NCI-H2081 treated with DMSO at 0.1 percent for 48 hours (cell line): ENCODE measurements at regions not wholly inside any gene's neighbourhood (a gene's known extent, or its start where the extent isn't known, plus 50 kb on each side); places are given as distances from the start of the nearest gene placed in this dataset.

Source experiments
- DNase-seq: peaks from one replicate; lab custom pipeline; 2025; lab: John Stamatoyannopoulos, UW

DNA sequence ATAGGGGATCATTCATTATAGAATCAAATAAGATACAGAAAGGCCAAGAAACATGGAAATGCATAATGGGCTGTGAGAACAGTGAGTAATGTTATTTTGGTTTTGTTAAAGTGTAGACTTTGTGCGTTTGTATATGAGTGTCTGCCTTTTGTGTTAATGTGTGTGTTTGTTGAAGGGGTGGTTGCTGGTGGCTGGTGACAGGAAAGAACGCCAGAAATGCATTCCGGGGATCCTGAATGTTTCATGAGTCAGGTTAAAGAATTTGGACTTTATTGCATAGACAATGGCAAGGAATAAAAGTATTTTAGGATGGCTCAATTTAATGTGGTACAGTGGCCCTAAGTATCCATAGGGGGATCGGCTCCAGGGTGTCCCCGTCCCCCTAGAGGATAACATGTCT is 1228.9 kb downstream of the PCDH7 start:
- no peak for DNase-seq

DNA sequence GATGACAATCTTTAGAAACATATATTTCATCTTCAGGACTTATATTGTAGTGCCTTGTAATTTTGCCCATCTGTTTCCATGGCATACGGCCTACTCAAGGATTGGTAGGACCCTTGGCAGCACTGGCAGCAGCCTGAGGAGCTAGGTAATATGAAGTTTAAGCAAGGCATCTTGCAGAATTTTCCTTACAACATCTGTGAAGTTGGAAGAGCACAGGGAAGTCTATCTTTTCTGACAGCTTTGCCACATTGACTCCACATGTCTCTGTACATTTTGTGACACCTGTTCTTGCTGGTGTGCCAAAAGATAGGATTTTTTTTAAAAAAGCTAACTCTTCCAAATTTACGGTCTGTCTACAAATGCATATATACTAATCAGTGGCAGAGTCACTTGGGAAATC is 1235.2 kb downstream of the PCDH7 start:
- DNase-seq = no peak

DNA sequence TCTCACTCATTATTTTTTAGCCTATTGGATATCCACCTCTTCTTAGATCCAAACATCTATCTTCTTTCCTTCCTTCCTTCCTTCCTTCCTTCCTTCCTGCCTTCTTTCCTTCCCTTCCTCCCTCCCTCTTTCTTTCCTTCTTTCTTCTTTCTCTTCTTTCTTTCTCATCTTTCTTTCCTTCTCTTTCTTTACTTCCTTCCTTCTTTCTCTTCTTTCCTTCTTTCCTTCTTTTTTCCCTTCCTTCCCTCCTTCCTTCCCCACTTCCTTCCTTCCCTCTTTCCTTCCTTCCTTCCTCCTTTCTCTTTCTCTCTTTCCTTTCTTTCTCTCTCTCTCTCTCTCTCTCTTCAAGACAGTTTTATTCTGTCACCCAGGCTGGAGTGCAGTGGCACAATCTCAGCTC is 1239.8 kb downstream of the PCDH7 start:
- no peak for DNase-seq

DNA sequence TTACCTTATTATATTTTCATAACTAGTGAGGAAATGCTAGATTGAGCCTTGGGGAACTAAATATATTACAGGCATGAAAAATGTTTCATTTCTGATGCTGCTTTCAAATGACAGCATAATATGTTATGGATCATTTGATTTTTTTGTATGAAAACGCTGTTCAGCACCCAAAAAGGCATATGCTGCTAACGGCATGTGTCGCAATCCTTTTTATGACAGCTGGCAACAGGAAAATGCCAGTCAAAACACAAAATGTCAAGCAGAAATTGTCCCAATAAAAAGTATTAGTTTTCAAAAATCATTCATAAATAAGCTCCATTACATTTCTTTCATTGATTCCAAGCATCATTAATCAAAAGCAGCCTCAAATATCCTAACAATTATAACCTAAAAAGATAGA is 1244.5 kb downstream of the PCDH7 start:
- no peak for DNase-seq

DNA sequence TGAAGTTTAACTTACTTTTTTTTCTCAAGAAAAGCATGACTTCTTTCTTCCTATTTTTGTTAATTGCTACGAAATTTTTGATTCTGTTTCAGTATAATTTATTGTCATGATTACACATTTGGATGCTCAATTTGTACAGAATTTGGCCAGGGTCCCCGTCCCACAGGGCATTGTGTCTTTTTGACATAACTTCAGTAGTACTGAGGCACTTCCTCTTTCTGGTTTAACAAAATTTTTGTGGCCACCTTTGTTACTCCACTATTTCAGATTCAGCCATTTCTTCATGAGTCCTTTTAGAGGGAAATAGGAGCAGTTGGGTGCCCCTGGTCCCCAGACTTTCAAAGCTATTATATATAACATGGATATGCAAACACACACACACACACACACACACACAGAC is 1248.7 kb downstream of the PCDH7 start:
- no peak for DNase-seq

DNA sequence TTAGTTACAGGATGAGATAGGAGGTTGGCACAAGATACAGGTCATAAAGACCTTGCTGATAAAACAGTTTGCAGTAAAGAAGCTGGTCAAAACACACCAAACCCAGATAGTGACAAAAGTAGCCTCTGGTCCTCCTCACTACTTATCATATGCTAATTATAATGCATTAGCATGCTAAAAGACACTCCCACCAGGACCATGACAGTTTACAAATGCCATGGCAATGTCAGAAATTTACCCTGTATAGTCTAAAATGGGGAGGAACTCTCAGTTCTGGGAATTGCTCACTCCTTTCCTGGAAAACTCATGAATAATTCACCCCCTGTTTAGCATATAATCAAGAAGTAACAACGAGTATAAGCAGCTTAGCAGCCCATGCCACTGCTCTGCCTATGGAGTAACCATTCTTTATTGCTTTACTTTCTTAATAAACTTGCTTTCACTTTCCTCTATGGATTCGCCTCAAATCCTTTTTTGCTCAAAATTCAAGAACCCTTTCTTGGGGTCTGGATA is 1254.4 kb downstream of the PCDH7 start:
- no peak for DNase-seq

DNA sequence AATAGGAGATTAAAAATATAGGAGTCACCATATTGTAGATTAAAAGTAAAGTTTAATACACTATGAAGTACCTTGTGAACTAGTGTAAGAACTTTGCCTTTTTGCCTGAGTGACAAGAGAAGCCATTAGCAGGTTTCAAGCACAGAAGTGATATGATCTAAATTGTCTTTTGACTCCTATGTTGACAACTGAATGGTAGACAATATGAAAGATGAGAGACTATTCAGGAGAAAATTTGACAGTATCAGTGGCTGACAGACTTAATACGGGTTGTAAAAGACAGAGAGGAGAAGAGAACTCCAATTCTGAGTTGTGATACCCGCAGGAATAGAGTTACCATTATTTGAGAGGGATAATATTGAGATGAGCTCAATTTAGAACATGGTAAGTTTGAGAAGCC is 1259.8 kb downstream of the PCDH7 start:
- DNase-seq = no peak

DNA sequence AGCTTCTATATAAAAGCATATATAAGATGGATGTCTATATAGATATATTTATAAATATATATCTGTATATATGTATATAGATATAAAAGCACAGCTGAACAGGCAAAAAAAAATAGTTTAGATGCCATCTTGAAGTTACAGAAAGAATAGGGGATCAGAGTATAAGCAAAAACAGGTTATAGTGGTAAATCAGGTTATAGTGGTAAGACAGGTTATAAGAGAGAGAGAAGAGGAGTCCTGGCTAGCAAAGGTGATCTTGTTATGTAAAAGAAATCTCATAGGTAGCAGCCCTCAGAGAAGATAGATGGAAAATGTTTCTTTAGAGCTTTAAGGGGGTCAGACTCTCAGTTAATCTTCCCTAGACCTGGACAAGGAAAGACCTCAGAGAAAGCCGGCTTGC is 1263.1 kb downstream of the PCDH7 start:
- DNase-seq = no peak

DNA sequence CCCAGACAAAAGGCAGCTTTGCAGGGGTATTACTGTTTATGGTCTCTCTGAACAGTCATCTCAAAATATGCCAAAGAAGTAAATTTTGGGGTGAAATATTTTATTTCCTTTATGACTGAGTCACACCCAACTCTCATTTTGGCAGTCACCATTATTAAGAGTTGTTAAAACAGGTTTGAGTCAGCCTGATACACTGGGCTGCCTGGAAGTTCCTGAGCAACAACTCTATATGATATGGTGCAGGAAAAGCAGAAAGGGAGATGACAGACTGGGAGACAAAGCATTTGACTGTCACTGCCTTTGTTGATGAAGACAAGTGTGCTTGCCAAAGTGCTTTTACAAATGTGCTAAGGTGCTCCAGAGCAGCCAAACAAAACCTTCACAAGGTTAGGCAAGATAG is 1263.5 kb downstream of the PCDH7 start:
- DNase-seq = no peak

DNA sequence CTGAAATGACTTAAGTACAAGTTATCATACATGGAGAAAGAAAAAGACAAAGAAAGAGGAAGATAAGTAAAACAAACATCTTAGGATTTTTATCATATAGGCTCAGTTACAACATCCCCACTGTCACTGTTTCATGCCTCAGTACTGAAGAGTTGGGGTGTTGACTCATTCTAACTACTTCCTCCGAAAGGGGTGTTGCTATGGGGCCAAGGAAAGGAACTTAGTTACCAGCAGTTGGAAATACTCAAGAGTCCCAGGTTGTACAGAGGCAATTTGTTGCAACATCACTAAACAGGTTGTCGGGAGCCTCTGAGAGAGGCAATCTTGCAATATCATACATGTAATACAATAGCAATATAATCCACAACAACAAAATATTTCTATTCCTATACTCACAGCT is 1264.7 kb downstream of the PCDH7 start:
- DNase-seq = no peak

DNA sequence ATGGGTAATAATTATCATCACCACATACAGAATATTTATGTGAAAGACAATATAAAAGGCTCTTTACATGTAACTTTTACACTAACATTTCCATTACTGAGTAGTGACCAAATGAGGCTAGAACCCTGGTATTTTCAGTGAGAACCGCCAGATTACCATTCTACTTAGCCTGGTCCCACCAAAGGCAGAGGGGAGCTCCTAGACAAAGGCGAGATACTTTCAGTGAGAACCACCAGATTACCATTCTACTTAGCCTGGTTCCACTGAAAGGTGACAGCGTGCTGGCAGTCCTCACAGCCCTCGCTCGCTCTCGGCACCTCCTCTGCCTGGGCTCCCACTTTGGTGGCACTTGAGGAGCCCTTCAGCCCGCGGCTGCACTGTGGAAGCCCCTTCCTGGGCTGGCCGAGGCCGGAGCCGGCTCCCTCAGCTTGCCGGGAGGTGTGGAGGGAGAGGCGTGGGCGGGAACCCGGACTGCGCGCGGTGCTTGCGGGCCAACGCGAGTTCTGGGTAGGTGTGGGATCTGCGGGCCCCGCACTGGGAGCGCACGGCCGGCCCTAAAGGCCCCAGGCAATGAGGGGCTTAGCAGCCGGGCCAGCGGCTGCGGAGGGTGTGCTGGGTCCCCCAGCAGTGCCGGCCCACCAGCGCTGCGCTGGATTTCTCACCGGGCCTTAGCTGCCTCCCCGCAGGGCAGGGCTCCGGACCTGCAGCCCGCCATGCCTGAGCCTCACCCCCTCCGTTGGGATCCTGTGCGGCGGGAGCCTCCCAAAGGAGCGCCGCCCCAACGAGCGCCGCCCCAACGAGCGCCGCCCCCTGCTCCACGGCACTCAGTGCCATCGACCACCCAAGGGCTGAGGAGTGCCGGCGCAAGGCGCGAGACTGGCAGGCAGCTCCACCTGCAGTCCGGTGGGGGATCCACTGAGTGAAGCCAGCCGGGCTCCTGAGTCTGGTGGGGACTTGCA is 1276.1 kb downstream of the PCDH7 start:
- DNase-seq = no peak

DNA sequence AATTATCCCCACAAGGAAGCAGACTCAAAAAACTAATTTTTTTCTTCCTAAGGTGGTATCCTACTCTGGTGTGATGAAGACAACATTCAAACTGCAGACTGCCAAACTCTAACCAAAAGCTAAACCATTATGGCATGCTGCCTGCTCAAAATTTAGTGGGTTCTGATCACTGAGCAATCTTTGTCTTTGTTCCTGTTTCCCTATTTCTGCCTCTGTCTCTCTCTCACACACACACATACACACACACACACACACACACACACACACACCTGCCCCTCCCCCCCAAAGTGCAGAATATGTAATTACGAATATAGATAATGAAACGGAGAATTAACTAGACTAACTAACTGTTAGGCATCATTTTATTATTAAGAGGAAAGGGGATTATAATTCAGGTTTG is 1278.6 kb downstream of the PCDH7 start:
- DNase-seq = no peak

DNA sequence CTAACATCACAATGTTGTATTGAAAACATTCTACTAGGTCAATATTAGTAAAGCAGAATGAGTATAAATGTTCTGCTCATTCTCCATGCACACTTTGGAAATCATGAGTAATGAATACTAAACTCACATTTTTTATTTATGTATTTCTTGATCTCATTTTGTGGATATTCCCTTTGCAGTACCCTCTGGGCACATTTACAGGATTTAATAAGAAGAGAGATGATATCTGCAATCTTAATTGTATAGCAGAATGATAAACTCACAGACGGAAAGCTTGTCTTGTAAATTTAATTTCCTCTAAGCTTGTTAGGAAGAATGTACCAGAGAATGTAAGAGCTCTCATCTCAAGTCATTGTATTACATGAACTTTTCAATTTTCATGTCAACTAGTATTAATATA is 1279.7 kb downstream of the PCDH7 start:
- no peak for DNase-seq

DNA sequence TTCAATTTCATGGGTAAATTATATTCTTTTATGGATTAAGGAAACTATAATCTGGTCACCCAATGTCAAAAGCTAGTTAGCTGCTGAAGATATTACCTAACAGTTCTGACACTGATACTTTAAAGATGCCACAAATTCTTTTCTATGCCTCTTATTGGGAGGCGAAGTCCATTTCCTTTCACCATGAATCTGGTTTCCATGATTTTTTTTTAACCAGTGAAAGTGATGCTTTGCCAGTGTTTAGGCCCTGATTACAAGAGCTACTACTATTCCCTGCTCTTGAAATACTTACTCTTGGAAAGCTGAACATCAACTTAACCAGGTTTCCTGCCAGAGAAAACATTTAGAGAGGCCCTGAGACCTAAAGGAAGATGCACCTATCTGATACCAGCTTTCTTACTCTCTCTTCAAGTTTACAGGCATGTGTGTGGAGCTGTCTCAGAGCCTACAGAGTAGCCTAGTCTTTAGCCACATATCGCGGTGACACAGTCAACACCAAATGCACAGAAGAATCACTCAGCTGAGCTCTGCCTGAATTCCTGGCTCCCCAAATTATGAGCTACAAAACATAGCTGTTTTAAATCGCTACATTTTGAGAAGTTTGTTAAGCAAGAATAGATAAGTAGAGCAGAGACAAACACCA is 1280.8 kb downstream of the PCDH7 start:
- no peak for DNase-seq

DNA sequence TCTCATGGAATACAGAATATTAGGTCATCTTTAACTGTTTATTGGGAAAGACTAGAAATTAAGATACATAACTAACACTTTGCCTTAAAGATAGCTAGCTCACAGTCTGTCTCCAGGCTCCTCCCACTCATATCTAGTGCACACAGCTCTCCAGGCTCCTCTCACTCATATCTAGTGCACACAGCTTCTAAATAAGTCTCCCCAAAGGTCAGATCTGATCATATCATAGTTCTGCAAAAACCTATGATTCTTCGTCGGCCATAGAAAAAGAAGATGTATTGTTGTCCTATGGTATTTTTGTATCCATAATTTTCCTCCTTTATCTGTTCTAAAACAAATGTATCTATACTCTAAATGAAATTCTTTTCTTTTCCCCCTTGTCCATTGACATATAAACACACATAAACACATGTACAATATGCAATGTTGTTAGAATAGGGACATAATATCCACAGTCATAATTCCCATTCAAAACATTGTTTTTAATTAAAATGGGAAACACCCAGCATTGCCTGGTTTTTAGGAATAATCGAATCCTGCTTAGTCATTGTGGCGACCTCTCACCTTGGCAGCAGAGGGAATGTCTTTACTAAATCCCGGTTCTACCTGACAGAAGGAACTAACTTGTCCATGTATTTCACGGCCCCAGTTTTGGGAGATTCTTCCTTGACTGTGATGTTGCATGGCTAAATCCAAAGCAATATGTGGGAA is 1282.0 kb downstream of the PCDH7 start:
- DNase-seq = no peak

DNA sequence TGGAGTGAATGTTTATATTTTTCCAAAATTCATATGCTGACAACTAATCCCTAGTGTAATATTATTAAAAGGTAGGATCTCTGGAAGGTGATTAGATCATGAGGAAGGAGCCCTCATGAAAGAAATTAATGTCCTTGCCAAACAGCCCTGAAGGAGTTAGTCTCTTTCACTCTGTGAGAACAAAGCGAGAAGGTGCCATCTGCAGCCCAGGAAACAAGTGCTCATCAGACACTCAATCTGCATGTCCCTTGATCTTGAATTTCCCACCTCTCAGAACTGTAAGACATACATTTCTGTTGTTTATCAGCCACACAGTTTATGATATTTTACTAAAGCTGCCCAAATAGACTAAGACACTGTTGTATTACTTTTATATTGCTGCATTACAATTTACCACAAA is 1283.4 kb downstream of the PCDH7 start:
- DNase-seq = no peak

DNA sequence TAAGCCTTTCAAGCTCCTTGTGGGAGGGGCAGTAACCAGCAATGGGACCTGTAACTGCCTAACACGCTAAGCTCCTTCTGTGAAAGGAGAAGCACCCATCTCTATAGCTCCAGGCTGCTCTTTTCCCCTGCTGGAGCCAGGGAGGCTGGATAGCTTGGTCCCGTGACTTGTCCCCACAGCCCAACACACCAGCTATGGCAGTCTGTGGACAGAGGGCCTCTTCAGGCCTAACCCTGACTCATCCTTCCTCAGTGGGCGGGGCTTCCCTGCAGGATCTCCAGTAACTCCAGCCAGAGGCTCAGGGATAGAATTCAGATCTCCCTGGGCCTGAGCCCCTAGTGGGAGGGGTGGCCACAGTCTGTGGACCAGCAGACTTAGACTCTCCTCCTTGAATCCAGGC is 1290.1 kb downstream of the PCDH7 start:
- no peak for DNase-seq

DNA sequence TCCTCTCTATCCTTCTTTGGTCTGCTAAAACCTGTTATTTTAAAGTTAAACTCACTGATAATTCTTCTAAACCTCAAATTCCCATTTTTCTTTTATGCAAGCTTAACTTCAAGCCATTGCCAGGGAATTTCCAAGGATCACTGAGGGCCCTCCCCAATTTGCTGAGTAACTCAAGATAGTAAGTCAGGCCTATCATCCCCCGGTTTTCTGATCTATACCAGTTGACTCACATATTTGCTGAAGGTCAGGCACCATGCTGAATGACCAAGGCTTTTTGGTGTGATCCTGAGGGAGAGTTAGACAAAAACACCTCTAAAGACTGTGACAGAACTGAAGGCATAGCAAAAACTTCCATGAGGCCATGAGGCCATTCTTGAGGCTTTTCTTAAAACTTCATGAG is 1301.9 kb downstream of the PCDH7 start:
- DNase-seq = no peak

DNA sequence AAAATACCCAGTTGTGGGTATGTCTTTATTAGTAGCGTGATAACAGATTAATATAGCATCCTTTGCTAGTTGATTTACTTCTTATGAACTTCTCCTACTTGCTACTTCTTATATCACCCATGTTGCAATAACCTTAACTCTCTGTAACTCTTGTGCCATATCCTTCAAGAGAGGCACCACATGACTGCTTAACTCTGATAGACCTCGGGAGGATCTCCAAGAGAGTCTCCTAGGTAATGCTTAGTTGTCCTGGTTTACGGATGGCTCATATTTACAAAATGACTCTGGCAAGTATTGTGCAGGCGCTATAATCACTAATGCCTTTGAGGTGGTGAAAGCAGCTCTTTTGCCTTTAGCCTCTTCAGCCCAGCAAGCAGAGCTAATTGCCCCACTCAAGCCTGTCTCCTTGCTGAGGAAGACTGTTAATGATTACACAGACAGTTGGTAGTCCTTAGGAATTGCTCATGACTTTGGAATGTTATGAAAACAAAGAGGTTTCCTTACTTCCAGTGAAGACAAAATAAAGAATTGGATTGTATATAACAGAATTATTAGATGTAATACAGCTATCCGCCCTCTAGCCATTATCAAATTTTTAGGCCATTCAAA is 1305.8 kb downstream of the PCDH7 start:
- DNase-seq = no peak

DNA sequence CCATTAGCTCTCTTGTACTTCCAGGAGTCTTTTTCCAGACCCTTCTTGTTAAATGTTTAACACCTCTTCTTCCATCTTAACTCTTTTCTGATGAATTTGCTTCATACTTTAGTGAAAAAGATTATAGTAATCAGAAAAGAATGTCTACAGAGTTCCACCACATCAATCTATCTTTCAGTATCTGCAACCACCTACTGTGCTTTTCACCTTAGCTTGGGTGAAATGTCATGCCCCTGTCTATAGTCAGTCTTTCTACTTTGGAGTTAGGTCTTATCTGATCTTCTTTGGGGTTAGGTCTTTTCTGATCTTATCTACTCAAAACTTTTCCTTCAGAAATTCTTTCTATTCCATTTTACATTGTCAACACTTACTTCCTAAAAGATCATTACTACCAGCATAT is 1310.2 kb downstream of the PCDH7 start:
- DNase-seq = no peak

DNA sequence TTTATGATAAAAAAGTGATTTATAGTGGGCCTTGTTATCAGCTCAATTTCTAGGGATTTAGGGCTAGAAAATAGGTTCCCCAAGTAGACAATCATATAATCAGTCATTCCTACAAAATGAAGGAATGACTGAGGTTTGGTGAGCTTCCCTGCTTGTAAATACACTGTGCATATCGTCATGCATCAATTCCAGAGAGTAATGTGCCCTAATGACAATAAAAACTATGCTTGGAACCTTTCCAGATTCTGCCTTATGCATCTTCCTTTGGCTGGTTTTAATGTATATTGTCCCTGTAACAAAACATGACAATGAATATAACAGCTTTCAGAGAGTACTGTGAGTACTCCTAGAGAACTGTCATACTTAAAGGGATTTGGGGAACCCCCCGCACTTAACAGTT is 1310.9 kb downstream of the PCDH7 start:
- no peak for DNase-seq

DNA sequence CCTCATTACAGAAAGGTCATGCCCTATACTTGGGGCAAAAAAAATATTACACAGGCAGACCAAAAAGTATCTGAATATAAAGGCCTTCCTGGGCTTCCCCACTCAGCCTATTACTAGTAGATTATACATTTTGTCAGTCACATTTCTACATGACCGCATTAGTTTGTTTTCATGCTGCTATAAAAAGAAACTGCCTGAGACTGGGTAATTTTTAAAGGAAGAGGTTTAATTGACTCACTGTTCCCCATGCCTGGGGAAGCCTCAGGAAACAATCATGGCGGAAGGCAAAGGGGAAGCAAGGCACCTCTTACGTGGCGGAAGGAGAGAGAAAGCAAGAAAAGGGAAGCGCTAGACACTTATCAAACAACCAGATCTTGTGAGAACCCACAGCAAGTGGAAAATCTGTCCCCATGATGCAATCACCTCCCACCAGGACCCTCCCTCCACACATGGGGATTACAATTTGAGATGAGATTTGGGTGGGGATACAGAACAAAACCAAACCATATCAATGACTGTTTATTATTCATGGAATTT is 1312.0 kb downstream of the PCDH7 start:
- no peak for DNase-seq
